ENCODE measurements at regions not wholly inside any gene's neighbourhood (a gene's known extent, or its start where the extent isn't known, plus 50 kb on each side); places are given as distances from the start of the nearest gene placed in this dataset.

DNA sequence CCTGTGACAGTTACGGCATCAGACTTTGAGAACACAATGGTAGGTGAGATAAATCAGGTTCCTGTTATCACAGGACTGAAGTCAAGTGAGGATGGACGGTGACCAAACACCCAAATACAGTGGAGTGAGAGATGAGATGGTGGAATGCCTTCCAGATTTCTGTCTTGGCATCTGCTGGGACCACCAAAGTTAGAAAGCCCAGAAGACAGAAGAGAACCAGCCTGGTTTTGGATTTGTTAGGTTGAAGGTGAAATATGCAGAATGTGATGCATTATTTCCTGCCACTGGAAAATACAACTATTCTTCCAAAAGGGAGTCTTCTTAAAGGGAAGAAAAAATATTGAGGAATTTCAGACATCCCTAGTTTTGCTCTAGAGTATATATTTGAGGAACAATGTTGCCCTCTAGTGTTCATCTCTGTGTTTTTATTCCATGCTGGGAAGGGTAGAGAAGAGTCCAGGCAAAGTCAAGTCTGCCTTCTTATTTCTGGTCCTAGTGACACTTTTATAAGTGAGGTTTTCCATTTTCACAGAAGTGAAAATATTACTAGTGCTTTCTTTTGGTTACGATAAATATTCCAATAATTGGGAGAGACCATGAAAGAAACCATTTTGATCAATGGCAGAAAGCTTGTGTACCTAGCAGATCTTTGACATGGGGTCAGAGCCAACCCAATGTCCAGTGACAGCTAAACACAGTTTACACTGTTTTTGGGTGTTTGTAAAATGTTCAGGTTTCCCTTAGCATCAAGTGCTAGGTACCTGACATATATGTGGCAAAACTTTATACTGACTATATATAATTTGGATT is 142.3 kb upstream of the ANKH start:
- Histone ChIP-seq H3K9me3 (ENCODE audit: control insufficient read depth, insufficient read depth, low read length) (no peaks in the 10 kb centered on the region), H4K20me1 (ENCODE audit: control insufficient read depth, insufficient read depth, low read depth, low read length) (no peaks in the 10 kb centered on the region), H3K79me2 (ENCODE audit: control insufficient read depth, low read length) (no peaks in the 10 kb centered on the region), H3K27me3 (ENCODE audit: control insufficient read depth, low read length) (peaks cover 4% of the 10 kb centered on the region; the same call in 1 of the 2 replicates), H3K9me2 (replicated peaks; ENCODE audit: control insufficient read depth, low read length) (no peaks in the 10 kb centered on the region), H3K4me2 (ENCODE audit: low read length) (no peak overlapping the region), H3K36me3 (ENCODE audit: control insufficient read depth, low read length) (no peaks in the 10 kb centered on the region), H3K27ac (ENCODE audit: low read depth, low read length) (no peak overlapping the region), H3K4me1 (ENCODE audit: control insufficient read depth, low read length) (no peaks in the 10 kb centered on the region), H3F3A (ENCODE audit: control insufficient read depth, insufficient read depth) (no peaks in the 10 kb centered on the region), H3K4me3 (ENCODE audit: low read length) (no peak overlapping the region)
- TF ChIP-seq, protein P1, sequence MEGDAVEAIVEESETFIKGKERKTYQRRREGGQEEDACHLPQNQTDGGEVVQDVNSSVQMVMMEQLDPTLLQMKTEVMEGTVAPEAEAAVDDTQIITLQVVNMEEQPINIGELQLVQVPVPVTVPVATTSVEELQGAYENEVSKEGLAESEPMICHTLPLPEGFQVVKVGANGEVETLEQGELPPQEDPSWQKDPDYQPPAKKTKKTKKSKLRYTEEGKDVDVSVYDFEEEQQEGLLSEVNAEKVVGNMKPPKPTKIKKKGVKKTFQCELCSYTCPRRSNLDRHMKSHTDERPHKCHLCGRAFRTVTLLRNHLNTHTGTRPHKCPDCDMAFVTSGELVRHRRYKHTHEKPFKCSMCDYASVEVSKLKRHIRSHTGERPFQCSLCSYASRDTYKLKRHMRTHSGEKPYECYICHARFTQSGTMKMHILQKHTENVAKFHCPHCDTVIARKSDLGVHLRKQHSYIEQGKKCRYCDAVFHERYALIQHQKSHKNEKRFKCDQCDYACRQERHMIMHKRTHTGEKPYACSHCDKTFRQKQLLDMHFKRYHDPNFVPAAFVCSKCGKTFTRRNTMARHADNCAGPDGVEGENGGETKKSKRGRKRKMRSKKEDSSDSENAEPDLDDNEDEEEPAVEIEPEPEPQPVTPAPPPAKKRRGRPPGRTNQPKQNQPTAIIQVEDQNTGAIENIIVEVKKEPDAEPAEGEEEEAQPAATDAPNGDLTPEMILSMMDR (IDR thresholded peaks at IDR 0.05; ENCODE audit: low read depth, low read length, poor library complexity, severe bottlenecking): peak; percentile 81
- no peak for TF ChIP-seq EZH2phosphoT487 (IDR thresholded peaks at IDR 0.05; ENCODE audit: borderline replicate concordance, low read length)

DNA sequence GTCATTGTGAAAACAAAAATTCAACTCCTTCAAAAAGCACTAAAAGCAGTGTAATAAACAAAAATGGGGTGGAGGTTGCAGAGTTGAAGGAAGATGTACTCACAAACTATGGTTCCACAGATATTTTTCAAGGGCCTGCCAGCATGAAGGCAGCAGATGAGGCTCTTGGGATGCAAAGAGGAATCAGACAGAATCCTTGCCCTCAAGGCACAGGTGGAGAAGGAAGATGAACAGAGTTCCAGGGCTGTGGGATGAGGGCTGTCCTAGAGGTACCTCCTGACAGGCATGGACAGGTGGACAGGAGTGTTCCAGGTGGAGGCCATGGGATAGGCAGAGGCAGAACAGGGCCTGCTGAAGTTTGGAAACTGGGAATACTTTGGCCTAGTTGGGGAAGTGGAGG is 140.5 kb upstream of the ANKH start:
- no peak for TF ChIP-seq EZH2phosphoT487 (IDR thresholded peaks at IDR 0.05; ENCODE audit: borderline replicate concordance, low read length)
- Histone ChIP-seq H3K27me3 (ENCODE audit: control insufficient read depth, low read length) (peaks cover 19% of the 10 kb centered on the region), H3K9me3 (ENCODE audit: control insufficient read depth, insufficient read depth, low read length) (no peaks in the 10 kb centered on the region), H3K4me3 (ENCODE audit: low read length) (no peak overlapping the region), H3K4me1 (ENCODE audit: control insufficient read depth, low read length) (no peaks in the 10 kb centered on the region), H4K20me1 (ENCODE audit: control insufficient read depth, insufficient read depth, low read depth, low read length) (no peaks in the 10 kb centered on the region), H3K27ac (ENCODE audit: low read depth, low read length) (no peak overlapping the region), H3K36me3 (ENCODE audit: control insufficient read depth, low read length) (no peaks in the 10 kb centered on the region), H3F3A (ENCODE audit: control insufficient read depth, insufficient read depth) (no peaks in the 10 kb centered on the region), H3K79me2 (ENCODE audit: control insufficient read depth, low read length) (no peaks in the 10 kb centered on the region), H3K4me2 (ENCODE audit: low read length) (no peak overlapping the region), H3K9me2 (replicated peaks; ENCODE audit: control insufficient read depth, low read length) (no peaks in the 10 kb centered on the region)

DNA sequence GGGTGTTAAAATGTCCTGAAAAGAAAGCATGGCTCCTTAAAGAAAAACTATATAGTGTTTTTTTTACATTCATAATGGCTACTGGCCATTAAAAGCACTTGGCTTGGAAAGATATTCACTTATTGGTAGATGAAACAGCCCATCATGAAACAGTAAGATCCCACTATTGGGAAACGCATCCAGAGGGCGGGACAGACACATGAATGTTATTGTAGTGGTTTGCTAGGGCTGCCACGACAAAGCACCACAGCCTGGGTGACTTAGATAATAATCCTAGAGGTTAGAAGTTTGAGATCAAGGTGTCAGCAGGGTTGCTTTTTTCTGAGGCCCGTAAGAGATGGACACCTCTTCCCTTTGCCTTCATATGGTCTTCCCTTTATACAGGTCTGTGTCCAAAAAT is 139.4 kb upstream of the ANKH start:
- no peak overlapping the region for H3K4me2 ChIP-seq (ENCODE audit: low read length)
- H3F3A ChIP-seq (ENCODE audit: control insufficient read depth, insufficient read depth): no peaks in the 10 kb centered on the region
- no peak overlapping the region for H3K27ac ChIP-seq (ENCODE audit: low read depth, low read length)
- H3K79me2 ChIP-seq (ENCODE audit: control insufficient read depth, low read length): no peaks in the 10 kb centered on the region
- no peaks in the 10 kb centered on the region for H3K9me3 ChIP-seq (ENCODE audit: control insufficient read depth, insufficient read depth, low read length)
- no peaks in the 10 kb centered on the region for H3K4me1 ChIP-seq (ENCODE audit: control insufficient read depth, low read length)
- H3K27me3 ChIP-seq (ENCODE audit: control insufficient read depth, low read length): peaks cover 30% of the 10 kb centered on the region
- H4K20me1 ChIP-seq (ENCODE audit: control insufficient read depth, insufficient read depth, low read depth, low read length): no peaks in the 10 kb centered on the region
- H3K4me3 ChIP-seq (ENCODE audit: low read length): no peak overlapping the region
- TF ChIP-seq EZH2phosphoT487 (IDR thresholded peaks at IDR 0.05; ENCODE audit: borderline replicate concordance, low read length): no peak
- TF ChIP-seq, protein P1 (IDR thresholded peaks at IDR 0.05; ENCODE audit: low read depth, low read length, poor library complexity, severe bottlenecking): no peak
- no peaks in the 10 kb centered on the region for H3K9me2 ChIP-seq (replicated peaks; ENCODE audit: control insufficient read depth, low read length)
- no peaks in the 10 kb centered on the region for H3K36me3 ChIP-seq (ENCODE audit: control insufficient read depth, low read length)

DNA sequence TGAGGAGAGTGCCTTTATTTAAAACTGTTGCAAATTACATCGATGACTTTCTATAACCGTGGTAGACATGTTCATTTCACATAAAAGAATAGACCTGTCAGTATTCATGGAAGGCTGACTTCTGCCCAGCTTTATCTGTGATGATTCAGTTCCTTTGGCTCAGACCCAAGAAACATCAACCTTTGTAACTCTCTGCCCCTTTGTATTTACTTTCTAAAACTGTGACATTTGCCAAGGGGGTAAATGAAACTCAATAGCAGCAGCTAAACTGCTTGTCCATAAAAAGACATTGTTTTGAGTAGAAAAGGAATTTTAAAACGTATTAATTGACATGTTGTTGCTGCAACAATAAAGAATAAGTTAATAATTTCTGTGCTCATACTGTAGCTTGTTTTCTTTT is 137.8 kb upstream of the ANKH start:
- H3K4me3 ChIP-seq (ENCODE audit: low read length): no peak overlapping the region

More for the DNA sequence above, 137.8 kb upstream of the ANKH start:
- H4K20me1 ChIP-seq (ENCODE audit: control insufficient read depth, insufficient read depth, low read depth, low read length): no peaks in the 10 kb centered on the region
- H3K36me3 ChIP-seq (ENCODE audit: control insufficient read depth, low read length): no peaks in the 10 kb centered on the region
- no peaks in the 10 kb centered on the region for H3K4me1 ChIP-seq (ENCODE audit: control insufficient read depth, low read length)
- H3K27ac ChIP-seq (ENCODE audit: low read depth, low read length): no peak overlapping the region
- no peaks in the 10 kb centered on the region for H3F3A ChIP-seq (ENCODE audit: control insufficient read depth, insufficient read depth)
- peaks cover 35% of the 10 kb centered on the region for H3K27me3 ChIP-seq (ENCODE audit: control insufficient read depth, low read length)
- TF ChIP-seq EZH2phosphoT487 (IDR thresholded peaks at IDR 0.05; ENCODE audit: borderline replicate concordance, low read length): no peak
- TF ChIP-seq, protein P1 (IDR thresholded peaks at IDR 0.05; ENCODE audit: low read depth, low read length, poor library complexity, severe bottlenecking): no peak
- no peaks in the 10 kb centered on the region for H3K79me2 ChIP-seq (ENCODE audit: control insufficient read depth, low read length)
- H3K4me2 ChIP-seq (ENCODE audit: low read length): no peak overlapping the region
- no peaks in the 10 kb centered on the region for H3K9me3 ChIP-seq (ENCODE audit: control insufficient read depth, insufficient read depth, low read length)
- no peaks in the 10 kb centered on the region for H3K9me2 ChIP-seq (replicated peaks; ENCODE audit: control insufficient read depth, low read length)

Measured in DOHH2 (cell line).